ENCODE measurements at regions not wholly inside any gene's neighbourhood (a gene's known extent, or its start where the extent isn't known, plus 50 kb on each side); places are given as distances from the start of the nearest gene placed in this dataset.
"Not testable (repeated sequence)": the region's sequence is repeated elsewhere in the genome, so short reads cannot be mapped to it uniquely, and the experiment has no call there.

DNA sequence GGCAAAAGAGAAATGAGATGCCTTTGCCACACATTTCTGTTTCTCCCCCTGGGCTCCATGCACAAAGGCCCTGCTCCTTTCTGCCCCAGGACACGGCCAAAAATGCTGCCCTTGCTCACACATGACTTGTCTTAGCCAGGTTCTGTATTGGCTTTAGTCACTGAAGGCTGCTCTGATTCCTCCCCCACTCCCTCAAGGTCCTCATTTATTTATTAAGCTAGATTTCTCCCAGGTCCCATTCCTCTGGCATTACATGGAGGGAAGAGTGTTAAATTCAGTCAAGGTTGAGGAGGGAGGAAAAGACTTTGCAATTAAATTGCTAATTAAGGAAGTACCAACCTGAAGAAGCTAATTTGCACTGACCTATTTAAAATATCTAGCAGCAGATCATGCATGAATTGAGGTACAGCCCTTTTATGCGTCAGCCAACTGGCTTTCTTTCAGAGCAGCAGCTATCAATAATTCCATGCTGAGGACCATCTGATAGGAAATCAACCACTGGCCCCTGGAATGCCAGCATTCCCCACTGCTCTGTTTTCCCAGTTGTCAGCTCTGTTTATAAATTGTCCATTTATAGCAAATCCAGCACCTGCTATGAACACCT, 81.2 kb upstream of the MAP3K1 start:
- peak in 6 of 11 donors; percentile 18 to 69 (median 42) for DNase-seq (ENCODE audit: extremely low read depth in 1 of 11, low read depth in 9 of 11, low spot score in 4 of 11)

DNA sequence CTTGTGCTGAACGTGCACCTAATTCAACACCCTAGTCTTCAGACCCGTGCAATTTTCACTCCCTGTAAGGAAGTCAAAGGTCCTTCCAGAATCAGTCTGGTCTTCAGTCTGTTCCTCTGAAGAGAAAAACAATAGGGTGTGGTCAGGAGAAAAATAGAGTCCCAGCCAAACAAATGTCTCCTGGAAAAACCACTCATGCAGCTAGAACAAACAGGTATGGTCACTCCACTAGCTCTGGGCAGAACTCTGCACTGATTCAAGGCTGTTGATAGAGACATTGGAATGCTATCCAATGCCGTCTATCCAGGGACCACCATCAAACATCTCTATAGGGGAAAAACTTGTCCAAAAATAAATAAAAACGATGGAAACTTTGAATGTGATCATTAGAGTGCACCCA, 81.8 kb upstream of the MAP3K1 start:
- no peak for DNase-seq (ENCODE audit: extremely low read depth in 1 of 11, low read depth in 9 of 11, low spot score in 4 of 11)

GRCh38 chr5:56732121-56732520, 83.2 kb upstream of the MAP3K1 start:
- no peak for DNase-seq (ENCODE audit: extremely low read depth in 1 of 11, low read depth in 9 of 11, low spot score in 4 of 11)

DNA sequence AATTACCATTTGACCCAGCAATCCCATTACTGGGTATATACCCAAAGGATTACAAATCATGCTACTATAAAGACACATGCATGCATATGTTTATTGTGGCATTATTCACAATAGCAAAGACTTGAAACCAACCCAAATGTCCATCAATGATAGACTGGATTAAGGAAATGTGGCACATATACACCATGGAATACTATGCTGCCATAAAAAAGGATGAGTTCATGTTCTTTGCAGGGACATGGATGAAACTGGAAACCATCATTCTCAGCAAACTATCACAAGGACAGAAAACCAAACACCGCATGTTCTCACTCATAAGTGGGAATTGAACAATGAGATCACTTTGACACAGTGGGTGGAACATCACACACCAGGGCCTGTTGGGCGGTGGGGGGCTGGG, 83.9 kb upstream of the MAP3K1 start:
- not testable (repeated sequence) for DNase-seq (ENCODE audit: extremely low read depth in 1 of 11, low read depth in 9 of 11, low spot score in 4 of 11)

DNA sequence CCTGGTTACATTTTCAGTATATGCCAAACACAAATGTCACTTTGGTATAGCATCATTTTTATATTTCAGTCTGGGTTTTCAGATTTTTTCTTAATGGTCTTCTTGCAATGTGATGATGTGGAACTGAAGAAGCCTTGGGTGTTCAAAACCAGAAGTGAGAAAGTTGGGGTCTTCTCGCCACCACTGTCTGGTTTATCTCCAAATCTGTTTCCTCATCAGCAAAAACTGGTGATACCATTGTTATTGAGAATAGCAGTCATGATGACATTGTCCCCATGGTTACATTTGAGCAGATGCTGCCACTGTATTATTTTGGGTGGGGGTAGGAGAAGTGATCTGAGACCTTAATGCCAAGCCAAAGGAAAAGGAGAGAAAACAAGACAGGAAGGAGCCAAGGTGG, 85.9 kb upstream of the MAP3K1 start:
- no peak for DNase-seq (ENCODE audit: extremely low read depth in 1 of 11, low read depth in 9 of 11, low spot score in 4 of 11)

GRCh38 chr5:56725711-56726411, 89.5 kb upstream of the MAP3K1 start:
- no peak for DNase-seq (ENCODE audit: extremely low read depth in 1 of 11, low read depth in 9 of 11, low spot score in 4 of 11)

- DNase-seq (ENCODE audit: extremely low read depth in 1 of 11, low read depth in 9 of 11, low spot score in 4 of 11) = not testable (repeated sequence)
These were observed 90.5 kb upstream of the MAP3K1 start for GRCh38 chr5:56724857-56725256.

DNA sequence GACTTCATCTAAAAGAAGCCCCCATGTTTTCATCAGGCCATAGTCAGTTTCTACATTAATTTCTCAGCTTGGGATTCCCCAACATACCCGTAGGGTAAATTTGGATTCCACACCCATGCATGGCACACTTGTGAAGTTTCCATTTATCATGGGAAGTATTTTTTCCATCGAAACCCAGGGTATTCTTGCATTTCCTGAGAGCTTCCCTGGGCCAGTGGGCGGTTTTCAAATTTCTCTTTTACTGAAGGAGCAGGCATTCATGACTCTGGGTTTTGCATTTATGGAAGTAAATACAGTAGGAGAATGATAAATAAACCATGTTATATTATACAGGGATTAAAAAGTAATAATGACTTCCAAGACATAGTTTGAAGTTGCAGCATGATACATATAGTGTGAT, 93.0 kb upstream of the MAP3K1 start:
- no peak for DNase-seq (ENCODE audit: extremely low read depth in 1 of 11, low read depth in 9 of 11, low spot score in 4 of 11)

GRCh38 chr5:56717253-56717987, 97.9 kb upstream of the MAP3K1 start:
- no peak for DNase-seq (ENCODE audit: extremely low read depth in 1 of 11, low read depth in 9 of 11, low spot score in 4 of 11)

DNA sequence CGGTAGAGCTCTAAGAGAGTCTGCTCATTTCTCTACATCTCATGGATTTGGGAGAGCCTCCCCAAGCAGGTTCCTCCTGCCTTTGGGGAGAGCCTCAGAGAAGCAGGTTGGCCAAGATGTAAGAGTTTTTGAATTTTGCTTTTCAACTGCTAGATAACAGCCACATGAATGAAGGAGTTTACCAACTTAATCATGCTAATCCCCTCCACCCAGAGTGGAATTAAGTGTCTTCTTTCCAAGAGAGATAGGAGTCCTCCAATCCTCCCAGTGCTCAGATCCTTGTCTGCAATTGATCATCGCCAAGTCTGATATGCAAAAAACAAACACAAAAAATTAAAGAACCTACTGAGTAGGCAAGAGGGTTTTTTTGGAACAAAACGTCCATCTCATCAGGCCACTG, 99.4 kb upstream of the MAP3K1 start:
- no peak for DNase-seq (ENCODE audit: extremely low read depth in 1 of 11, low read depth in 9 of 11, low spot score in 4 of 11)

GRCh38 chr5:56712895-56713591, 102.3 kb upstream of the MAP3K1 start:
- no peak for DNase-seq (ENCODE audit: extremely low read depth in 1 of 11, low read depth in 9 of 11, low spot score in 4 of 11)

DNA sequence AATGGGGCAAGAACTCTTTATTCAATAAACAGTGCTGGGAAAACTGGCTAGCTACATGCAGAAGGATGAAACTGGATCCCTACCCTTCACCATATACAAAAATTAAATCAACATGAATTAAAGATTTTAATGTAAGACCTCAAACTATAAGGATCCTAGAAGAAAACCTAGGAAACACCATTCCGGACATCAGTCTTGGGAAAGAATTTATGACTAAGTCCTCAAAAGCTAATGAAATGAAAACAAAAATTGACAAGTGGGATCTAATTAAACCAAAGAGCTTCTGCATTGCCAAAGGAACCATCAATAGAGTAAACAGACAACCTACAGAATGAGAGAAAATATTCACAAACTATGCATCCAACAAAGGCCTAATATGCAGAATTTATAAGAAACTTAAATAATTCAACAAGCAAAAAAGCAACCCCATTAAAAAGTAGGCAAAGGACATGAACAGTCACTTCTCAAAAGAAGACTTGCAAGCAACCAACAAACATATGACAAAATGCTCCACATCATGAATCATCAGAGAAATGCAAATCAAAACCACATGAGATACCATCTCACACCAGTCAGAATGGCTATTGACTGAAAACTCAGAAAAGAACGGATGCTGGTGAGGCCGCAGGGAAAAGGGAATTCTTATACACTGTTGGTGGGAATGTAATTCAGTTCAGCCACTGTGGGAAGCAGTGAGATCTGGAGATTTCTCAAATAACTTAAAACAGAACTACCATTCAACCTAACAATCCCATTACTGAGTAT, 104.3 kb upstream of the MAP3K1 start:
- no peak for DNase-seq (ENCODE audit: extremely low read depth in 1 of 11, low read depth in 9 of 11, low spot score in 4 of 11)

- no peak for DNase-seq (ENCODE audit: extremely low read depth in 1 of 11, low read depth in 9 of 11, low spot score in 4 of 11)
These were observed 108.8 kb upstream of the MAP3K1 start for GRCh38 chr5:56706504-56706903.

- DNase-seq (ENCODE audit: extremely low read depth in 1 of 11, low read depth in 9 of 11, low spot score in 4 of 11) = no peak
These were observed 110.1 kb upstream of the MAP3K1 start for GRCh38 chr5:56705217-56705616.

DNA sequence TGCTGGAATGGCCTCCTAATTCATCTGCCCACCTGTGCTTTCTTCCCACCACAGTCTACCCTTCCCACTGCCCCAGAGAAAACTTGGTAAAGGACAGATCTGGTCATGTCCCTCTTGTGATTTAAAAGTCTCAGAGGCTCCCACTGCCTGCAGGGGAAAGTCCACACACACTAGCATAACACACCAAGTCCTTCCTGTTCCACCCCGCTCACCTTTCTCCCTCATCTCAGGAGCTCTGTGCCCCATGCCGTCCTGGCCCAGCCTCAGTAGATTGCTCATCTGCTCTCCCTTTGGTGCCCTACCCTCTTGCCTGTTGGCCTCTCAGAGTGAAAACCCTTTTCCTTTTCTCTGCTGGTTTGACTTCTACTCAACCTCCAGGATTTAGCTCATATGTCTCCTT, 111.4 kb upstream of the MAP3K1 start:
- no peak for DNase-seq (ENCODE audit: extremely low read depth in 1 of 11, low read depth in 9 of 11, low spot score in 4 of 11)

GRCh38 chr5:56700711-56701110, 114.6 kb upstream of the MAP3K1 start:
- no peak for DNase-seq (ENCODE audit: extremely low read depth in 1 of 11, low read depth in 9 of 11, low spot score in 4 of 11)

DNA sequence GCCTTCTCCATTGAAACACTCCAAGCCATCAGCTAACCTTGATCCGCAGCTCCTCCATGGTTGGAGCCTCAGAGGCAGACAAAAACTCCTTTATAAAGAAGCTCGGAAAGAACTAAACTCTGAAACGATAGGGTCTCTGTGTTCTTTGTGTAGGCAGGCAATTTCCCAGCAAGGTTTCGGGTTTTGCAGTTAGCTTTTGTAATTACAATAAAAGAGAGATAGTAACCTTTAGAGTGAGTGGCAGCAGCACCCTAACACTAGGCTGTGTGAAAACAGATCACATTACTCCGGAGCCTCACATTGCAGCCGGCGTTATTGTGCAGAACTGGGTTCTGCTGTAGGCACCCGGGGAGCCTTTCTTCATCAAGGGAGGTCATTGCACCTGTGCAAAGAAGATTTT, 115.8 kb upstream of the MAP3K1 start:
- DNase-seq (ENCODE audit: extremely low read depth in 1 of 11, low read depth in 9 of 11, low spot score in 4 of 11) = no peak

GRCh38 chr5:56698463-56699381, 116.6 kb upstream of the MAP3K1 start:
- DNase-seq (ENCODE audit: extremely low read depth in 1 of 11, low read depth in 9 of 11, low spot score in 4 of 11) = no peak
